ENCODE measurements at regions not wholly inside any gene's neighbourhood (a gene's known extent, or its start where the extent isn't known, plus 50 kb on each side); places are given as distances from the start of the nearest gene placed in this dataset.
"Not testable (repeated sequence)": the region's sequence is repeated elsewhere in the genome, so short reads cannot be mapped to it uniquely, and the experiment has no call there.

- Mint-ChIP-seq H3K36me3 (ENCODE audit: low read depth) (no peaks in the 10 kb centered on the region), H3K4me3 (no peak overlapping the region)
Measured at GRCh38 chr18:14945984-14946383, 198.0 kb downstream of the ANKRD30B start.

GRCh38 chr18:14946741-14947470 lies 198.9 kb downstream of the ANKRD30B start:
- not testable (repeated sequence) for H3K27ac Mint-ChIP-seq; H3K36me3 Mint-ChIP-seq (ENCODE audit: low read depth); H3K4me3 Mint-ChIP-seq; H3K27me3 Mint-ChIP-seq (ENCODE audit: low read depth); H3K4me1 Mint-ChIP-seq
- H3K9me3 Mint-ChIP-seq: peaks cover 44% of the 10 kb centered on the region

More at GRCh38 chr18:14945984-14946383, 198.0 kb downstream of the ANKRD30B start:
- Mint-ChIP-seq H3K4me1 (no peaks in the 10 kb centered on the region), H3K27me3 (ENCODE audit: low read depth) (no peaks in the 10 kb centered on the region), H3K27ac (no peak overlapping the region), H3K9me3 (peaks cover 35% of the 10 kb centered on the region)
- TF ChIP-seq CTCF (IDR thresholded peaks at IDR 0.05; ENCODE audit: unreplicated experiment in 3 of 3): no peak

GRCh38 chr18:14947482-14948162 lies 199.7 kb downstream of the ANKRD30B start:
- Mint-ChIP-seq H3K4me3 (no peak overlapping the region), H3K27me3 (ENCODE audit: low read depth) (no peaks in the 10 kb centered on the region), H3K9me3 (peaks cover 42% of the 10 kb centered on the region), H3K36me3 (ENCODE audit: low read depth) (no peaks in the 10 kb centered on the region), H3K27ac (no peak overlapping the region), H3K4me1 (no peaks in the 10 kb centered on the region)
- no peak for TF ChIP-seq CTCF (IDR thresholded peaks at IDR 0.05; ENCODE audit: unreplicated experiment in 3 of 3)

- no peaks in the 10 kb centered on the region for H3K27me3 Mint-ChIP-seq (ENCODE audit: low read depth)
- H3K4me1 Mint-ChIP-seq: no peaks in the 10 kb centered on the region
- no peak for TF ChIP-seq CTCF (IDR thresholded peaks at IDR 0.05; ENCODE audit: unreplicated experiment in 3 of 3)
- H3K9me3 Mint-ChIP-seq: peaks cover 42% of the 10 kb centered on the region
- no peaks in the 10 kb centered on the region for H3K36me3 Mint-ChIP-seq (ENCODE audit: low read depth)
- H3K4me3 Mint-ChIP-seq: no peak overlapping the region
- H3K27ac Mint-ChIP-seq: no peak overlapping the region
Measured at GRCh38 chr18:14948163-14948540, 200.2 kb downstream of the ANKRD30B start.

- Mint-ChIP-seq H3K9me3 (peaks cover 40% of the 10 kb centered on the region), H3K27ac (no peak overlapping the region), H3K4me3 (no peak overlapping the region), H3K36me3 (ENCODE audit: low read depth) (no peaks in the 10 kb centered on the region), H3K27me3 (ENCODE audit: low read depth) (no peaks in the 10 kb centered on the region), H3K4me1 (no peaks in the 10 kb centered on the region)
- no peak for TF ChIP-seq CTCF (IDR thresholded peaks at IDR 0.05; ENCODE audit: unreplicated experiment in 3 of 3)
Measured at GRCh38 chr18:14949800-14950664, 202.1 kb downstream of the ANKRD30B start.

- peaks cover 39% of the 10 kb centered on the region for H3K9me3 Mint-ChIP-seq
- not testable (repeated sequence) for H3K27ac Mint-ChIP-seq; H3K36me3 Mint-ChIP-seq (ENCODE audit: low read depth); H3K27me3 Mint-ChIP-seq (ENCODE audit: low read depth); H3K4me3 Mint-ChIP-seq; H3K4me1 Mint-ChIP-seq
Measured at GRCh38 chr18:14952444-14953077, 204.6 kb downstream of the ANKRD30B start.

Data from nephron (organoid).